ENCODE measurements at regions not wholly inside any gene's neighbourhood (a gene's known extent, or its start where the extent isn't known, plus 50 kb on each side); places are given as distances from the start of the nearest gene placed in this dataset.

DNA sequence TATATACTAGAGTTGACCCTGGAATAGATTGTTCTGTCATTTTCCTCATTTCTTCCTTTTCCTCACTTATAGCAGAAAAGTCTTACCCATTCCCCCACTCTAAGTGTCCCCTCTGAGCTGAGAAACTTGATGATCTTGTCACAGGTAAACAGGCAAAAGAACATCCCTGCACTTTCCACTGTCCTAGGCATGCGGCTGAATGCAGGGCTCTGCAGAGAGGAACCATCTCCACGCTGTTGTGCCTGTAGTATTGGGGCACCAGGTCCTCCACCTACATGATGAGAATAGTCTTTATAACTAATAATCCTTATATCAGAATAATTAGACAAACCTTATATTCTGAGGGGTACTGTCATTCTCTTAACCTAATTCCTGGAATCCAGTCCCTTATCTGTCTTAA lies 211.3 kb downstream of the RBM26 start:
- ChIA-PET POLR2A (no interaction called here), CTCF (no interaction called here)
- TF ChIP-seq ZFP69B (tag by site-specific recombination; IDR thresholded peaks at IDR 0.05) (no peak), ZNF433 (tag by site-specific recombination; IDR thresholded peaks at IDR 0.05; ENCODE audit: low read depth) (no peak), ZBTB6 (tag by site-specific recombination; IDR thresholded peaks at IDR 0.05) (no peak), INSM2 (tag by site-specific recombination; IDR thresholded peaks at IDR 0.05) (no peak), ZNF394 (tag by site-specific recombination; IDR thresholded peaks at IDR 0.05; ENCODE audit: borderline replicate concordance) (no peak), ZNF311 (tag by site-specific recombination; IDR thresholded peaks at IDR 0.05; ENCODE audit: borderline replicate concordance) (no peak), ZNF747 (tag by site-specific recombination; IDR thresholded peaks at IDR 0.05) (no peak), ZNF184 (tag by site-specific recombination; IDR thresholded peaks at IDR 0.05) (no peak)
- Histone ChIP-seq H3K27ac (ENCODE audit: extremely low read depth, low read depth, low read length) (no peak overlapping the region), H3K4me3 (ENCODE audit: low read depth, low read length) (no peak overlapping the region), H3K4me1 (ENCODE audit: control insufficient read depth, insufficient read depth, low read length) (no peaks in the 10 kb centered on the region), H3K36me3 (ENCODE audit: control insufficient read depth in 2 of 2, insufficient read depth in 1 of 2, low read length in 2 of 2) (no peaks in the 10 kb centered on the region), H3K9me3 (ENCODE audit: control insufficient read depth, insufficient read depth, low read depth, low read length) (no peaks in the 10 kb centered on the region)

DNA sequence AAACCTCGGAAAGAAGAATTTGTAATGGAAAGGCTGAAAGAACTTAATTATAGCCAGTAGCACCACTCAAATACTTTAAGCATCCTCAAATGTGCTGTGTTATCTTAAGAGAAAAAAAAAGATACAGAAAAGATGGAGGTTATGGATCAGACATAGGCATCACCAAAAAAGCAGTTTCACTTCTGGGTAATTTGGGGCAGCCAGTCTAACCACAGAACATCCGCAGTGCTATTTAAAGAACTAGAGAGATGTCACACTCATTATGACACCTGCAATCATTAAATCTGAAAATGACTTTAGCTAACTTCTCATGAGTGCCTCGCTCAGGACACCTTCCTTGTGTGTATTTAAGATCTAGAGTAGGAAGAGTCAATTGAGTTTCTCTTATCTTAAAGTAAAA lies 211.8 kb downstream of the RBM26 start:
- CTCF ChIA-PET: no interaction called here
- TF ChIP-seq ZNF555 (tag by site-specific recombination; conservative IDR thresholded peaks at IDR 0.05) (no peak), ZBTB48 (tag by site-specific recombination; IDR thresholded peaks at IDR 0.05) (no peak), ZSCAN23 (tag by site-specific recombination; IDR thresholded peaks at IDR 0.05) (no peak), ZNF585B (tag by site-specific recombination; IDR thresholded peaks at IDR 0.05) (no peak)
- POLR2A ChIA-PET: no interaction called here
- Histone ChIP-seq H3K36me3 (ENCODE audit: control insufficient read depth in 2 of 2, insufficient read depth in 1 of 2, low read length in 2 of 2) (no peaks in the 10 kb centered on the region), H3K9me3 (ENCODE audit: control insufficient read depth, insufficient read depth, low read depth, low read length) (no peaks in the 10 kb centered on the region), H3K27ac (ENCODE audit: extremely low read depth, low read depth, low read length) (no peak overlapping the region), H3K4me3 (ENCODE audit: low read depth, low read length) (no peak overlapping the region), H3K4me1 (ENCODE audit: control insufficient read depth, insufficient read depth, low read length) (no peaks in the 10 kb centered on the region)

GRCh38 chr13:79191501-79191900 lies 214.6 kb downstream of the RBM26 start:
- no peak overlapping the region for H3K4me3 ChIP-seq (ENCODE audit: low read depth, low read length)
- H3K4me1 ChIP-seq (ENCODE audit: control insufficient read depth, insufficient read depth, low read length): no peaks in the 10 kb centered on the region
- CTCF ChIA-PET: no interaction called here
- H3K9me3 ChIP-seq (ENCODE audit: control insufficient read depth, insufficient read depth, low read depth, low read length): no peaks in the 10 kb centered on the region
- TF ChIP-seq ZNF174 (tag by site-specific recombination; IDR thresholded peaks at IDR 0.05): no peak
- no peak for TF ChIP-seq ZNF133 (tag by site-specific recombination; IDR thresholded peaks at IDR 0.05)
- no peak for TF ChIP-seq GLIS1 (tag by site-specific recombination; IDR thresholded peaks at IDR 0.05)
- TF ChIP-seq ZNF404 (tag by site-specific recombination; IDR thresholded peaks at IDR 0.05): no peak
- TF ChIP-seq, protein P1, sequence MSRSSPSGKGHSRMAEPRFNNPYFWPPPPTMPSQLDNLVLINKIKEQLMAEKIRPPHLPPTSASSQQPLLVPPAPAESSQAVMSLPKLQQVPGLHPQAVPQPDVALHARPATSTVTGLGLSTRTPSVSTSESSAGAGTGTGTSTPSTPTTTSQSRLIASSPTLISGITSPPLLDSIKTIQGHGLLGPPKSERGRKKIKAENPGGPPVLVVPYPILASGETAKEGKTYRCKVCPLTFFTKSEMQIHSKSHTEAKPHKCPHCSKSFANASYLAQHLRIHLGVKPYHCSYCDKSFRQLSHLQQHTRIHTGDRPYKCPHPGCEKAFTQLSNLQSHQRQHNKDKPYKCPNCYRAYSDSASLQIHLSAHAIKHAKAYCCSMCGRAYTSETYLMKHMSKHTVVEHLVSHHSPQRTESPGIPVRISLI (tag by site-specific recombination; IDR thresholded peaks at IDR 0.05): no peak
- TF ChIP-seq ZNF596 (tag by site-specific recombination; IDR thresholded peaks at IDR 0.05): no peak
- no peak for TF ChIP-seq REPIN1 (tag by site-specific recombination; IDR thresholded peaks at IDR 0.05; ENCODE audit: low read depth)
- no peak for TF ChIP-seq ZNF175 (tag by site-specific recombination; IDR thresholded peaks at IDR 0.05)
- TF ChIP-seq ZSCAN16 (tag by site-specific recombination; IDR thresholded peaks at IDR 0.05): no peak
- no peak for TF ChIP-seq ZNF529 (tag by site-specific recombination; IDR thresholded peaks at IDR 0.05; ENCODE audit: insufficient replicate concordance)
- TF ChIP-seq, protein P2, sequence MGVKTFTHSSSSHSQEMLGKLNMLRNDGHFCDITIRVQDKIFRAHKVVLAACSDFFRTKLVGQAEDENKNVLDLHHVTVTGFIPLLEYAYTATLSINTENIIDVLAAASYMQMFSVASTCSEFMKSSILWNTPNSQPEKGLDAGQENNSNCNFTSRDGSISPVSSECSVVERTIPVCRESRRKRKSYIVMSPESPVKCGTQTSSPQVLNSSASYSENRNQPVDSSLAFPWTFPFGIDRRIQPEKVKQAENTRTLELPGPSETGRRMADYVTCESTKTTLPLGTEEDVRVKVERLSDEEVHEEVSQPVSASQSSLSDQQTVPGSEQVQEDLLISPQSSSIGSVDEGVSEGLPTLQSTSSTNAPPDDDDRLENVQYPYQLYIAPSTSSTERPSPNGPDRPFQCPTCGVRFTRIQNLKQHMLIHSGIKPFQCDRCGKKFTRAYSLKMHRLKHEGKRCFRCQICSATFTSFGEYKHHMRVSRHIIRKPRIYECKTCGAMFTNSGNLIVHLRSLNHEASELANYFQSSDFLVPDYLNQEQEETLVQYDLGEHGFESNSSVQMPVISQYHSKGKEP (tag by site-specific recombination; IDR thresholded peaks at IDR 0.05): no peak
- no peak for TF ChIP-seq ZNF19 (tag by site-specific recombination; IDR thresholded peaks at IDR 0.05; ENCODE audit: low read depth)
- no peak for TF ChIP-seq ZNF112 (tag by site-specific recombination; IDR thresholded peaks at IDR 0.05)
- no peak for TF ChIP-seq ZNF221 (tag by site-specific recombination; IDR thresholded peaks at IDR 0.05; ENCODE audit: borderline replicate concordance)
- TF ChIP-seq BCL6B (tag by site-specific recombination; IDR thresholded peaks at IDR 0.05): no peak
- H3K27ac ChIP-seq (ENCODE audit: extremely low read depth, low read depth, low read length): no peak overlapping the region
- POLR2A ChIA-PET: no interaction called here
- H3K36me3 ChIP-seq (ENCODE audit: control insufficient read depth in 2 of 2, insufficient read depth in 1 of 2, low read length in 2 of 2): no peaks in the 10 kb centered on the region
